DOHH2 (cell line): ENCODE measurements at regions not wholly inside any gene's neighbourhood (a gene's known extent, or its start where the extent isn't known, plus 50 kb on each side); places are given as distances from the start of the nearest gene placed in this dataset.

Experiments used
- CTCF ChIP-seq: fragments of 200-600 bp; sonication (generic); IDR thresholded peaks from one replicate; pipeline ENCODE4 v1.5.1; 2014; ENCODE audit warnings: antibody characterized with exemption, mild to moderate bottlenecking, low read depth, low read length; ENCODE audit not compliant: poor library complexity, severe bottlenecking
- EZH2phosphoT487 ChIP-seq: fragments of 200-600 bp; sonication (generic); IDR thresholded peaks from 2 replicates; pipeline ENCODE4 v1.6.1; 2017; ENCODE audit warnings: borderline replicate concordance, mild to moderate bottlenecking, antibody characterized with exemption, low read length, moderate library complexity, mixed read lengths

- no peak for TF ChIP-seq CTCF
- TF ChIP-seq EZH2phosphoT487 = no peak
Measured at GRCh38 chr12:33531261-33531660, 91.6 kb upstream of the SYT10 start.
